K562 (cell line): ENCODE measurements at regions not wholly inside any gene's neighbourhood (a gene's known extent, or its start where the extent isn't known, plus 50 kb on each side); places are given as distances from the start of the nearest gene placed in this dataset.

Experiments used
- GABPB2 ChIP-seq: fragments of 250-450 bp; sonication (Bioruptor Pico); conservative IDR thresholded peaks from 2 replicates; pipeline ENCODE4 v1.5.1; 2021; ENCODE audit warnings: mild to moderate bottlenecking
- HES1 ChIP-seq: fragments of 450-650 bp; IDR thresholded peaks from 2 replicates; pipeline ENCODE4 v1.6.1; 2016; ENCODE audit warnings: low read depth, mild to moderate bottlenecking, moderate library complexity
- MAFG ChIP-seq: fragments of 450-650 bp; conservative IDR thresholded peaks from 2 replicates; pipeline ENCODE4 v1.6.1; 2016; ENCODE audit warnings: missing genetic modification characterization, missing compliant biosample characterization
- PHF20 ChIP-seq: fragments of 450-650 bp; IDR thresholded peaks from 2 replicates; pipeline ENCODE4 v1.6.1; 2018; ENCODE audit not compliant: partially characterized antibody
- REST ChIP-seq, 2 experiments: fragments of 450-650 bp; formaldehyde crosslinking in 1 of 2; IDR thresholded peaks; 2 replicates each; pipeline versions ENCODE4 v1.4.0 to v1.6.1; 2014 to 2020; ENCODE audit warnings: mild to moderate bottlenecking in 2 of 2, borderline replicate concordance in 1 of 2, low read depth in 1 of 2
- ZNF133 ChIP-seq: fragments of 250-450 bp; sonication (Bioruptor Pico); IDR thresholded peaks from 2 replicates; pipeline ENCODE4 v1.4.0; 2020; ENCODE audit warnings: mild to moderate bottlenecking

DNA sequence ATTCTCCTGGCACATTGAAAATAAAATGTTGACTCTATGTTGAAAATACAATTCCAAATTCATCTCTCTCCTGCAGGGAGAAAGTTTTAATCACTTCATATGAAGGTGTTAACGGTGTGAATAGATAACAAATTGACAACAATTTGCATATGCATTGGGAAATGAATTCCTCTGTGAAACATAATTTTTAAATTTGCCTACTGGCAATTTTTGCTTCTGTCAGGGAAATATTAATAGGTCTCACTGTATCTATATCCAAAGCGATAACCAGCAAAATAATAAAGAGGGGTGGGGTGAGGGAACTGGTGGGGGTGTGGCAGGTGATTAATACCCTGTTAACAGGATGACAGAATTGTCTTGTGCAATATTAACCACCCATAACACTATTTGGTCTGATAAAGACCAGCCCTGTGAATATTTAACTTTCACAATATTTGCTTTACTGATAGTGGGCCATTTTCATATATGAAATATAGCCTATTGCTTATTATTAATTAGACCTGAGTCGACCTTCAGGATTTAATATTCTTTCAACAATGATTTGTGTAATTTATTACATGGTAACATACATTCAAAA, 239.0 kb upstream of the SSTR1 start (continued):
- TF ChIP-seq REST (IDR thresholded peaks at IDR 0.05; ENCODE audit: borderline replicate concordance) (no peak), REST (CRISPR knock-in tag; IDR thresholded peaks at IDR 0.05; ENCODE audit: low read depth) (no peak), GABPB2 (CRISPR knock-in tag) (no peak), ZNF133 (CRISPR knock-in tag) (no peak), HES1 (no peak), MAFG (tag) (no peak), PHF20 (no peak)
